HEK293T (cell line): ENCODE measurements at regions not wholly inside any gene's neighbourhood (a gene's known extent, or its start where the extent isn't known, plus 50 kb on each side); places are given as distances from the start of the nearest gene placed in this dataset.

Experiments
- CTCF ChIA-PET: fragments of 350-600 bp; formaldehyde crosslinking; extraction: SDS; loops from one replicate; lab custom pipeline; 2021; ENCODE audit warnings: antibody characterized with exemption, inconsistent platforms; lab: Yijun Ruan, JAX
- POLR2A ChIA-PET: fragments of 350-600 bp; formaldehyde crosslinking; extraction: SDS; loops from one replicate; lab custom pipeline; 2020; ENCODE audit warnings: antibody characterized with exemption, inconsistent platforms; lab: Yijun Ruan, JAX
- DNase-seq: peaks from one replicate; pipeline ENCODE4 v3.0.0; 2012; ENCODE audit warnings: mixed read lengths; ENCODE audit errors: extremely low spot score
- ARNT ChIP-seq: fragments of 450-650 bp; IDR thresholded peaks from 2 replicates; pipeline ENCODE4 v1.6.1; 2017; ENCODE audit warnings: mild to moderate bottlenecking
- BHLHE40 ChIP-seq: fragments of 450-650 bp; IDR thresholded peaks from 2 replicates; pipeline ENCODE4 v1.6.1; 2016; ENCODE audit warnings: mild to moderate bottlenecking, moderate library complexity, borderline replicate concordance
- CTBP1 ChIP-seq: fragments of 450-650 bp; IDR thresholded peaks from 2 replicates; pipeline ENCODE4 v1.6.1; 2016; ENCODE audit warnings: borderline replicate concordance
- ELF4 ChIP-seq: fragments of 450-650 bp; IDR thresholded peaks from 2 replicates; pipeline ENCODE4 v1.6.1; 2017; ENCODE audit warnings: antibody characterized with exemption
- FOXA1 ChIP-seq: fragments of 450-650 bp; IDR thresholded peaks from 2 replicates; pipeline ENCODE4 v1.6.1; 2016; ENCODE audit warnings: mild to moderate bottlenecking
- FOXK2 ChIP-seq: fragments of 450-650 bp; IDR thresholded peaks from 2 replicates; pipeline ENCODE4 v1.6.1; 2016; ENCODE audit warnings: mild to moderate bottlenecking
- FOXM1 ChIP-seq: fragments of 450-650 bp; IDR thresholded peaks from 2 replicates; pipeline ENCODE4 v1.6.1; 2017; ENCODE audit warnings: mild to moderate bottlenecking, borderline replicate concordance
- HDGF ChIP-seq: fragments of 450-650 bp; IDR thresholded peaks from 2 replicates; pipeline ENCODE4 v1.6.1; 2017; ENCODE audit warnings: antibody characterized with exemption, borderline replicate concordance
- L3MBTL2 ChIP-seq: fragments of 450-650 bp; conservative IDR thresholded peaks from 2 replicates; pipeline ENCODE4 v1.6.1; 2016; ENCODE audit warnings: mild to moderate bottlenecking
- LEF1 ChIP-seq: fragments of 450-650 bp; IDR thresholded peaks from 2 replicates; pipeline ENCODE4 v1.6.1; 2017; ENCODE audit warnings: mild to moderate bottlenecking, borderline replicate concordance
- NFRKB ChIP-seq: fragments of 450-650 bp; IDR thresholded peaks from 2 replicates; pipeline ENCODE4 v1.6.1; 2016; ENCODE audit warnings: mild to moderate bottlenecking, moderate library complexity
- SP1 ChIP-seq: fragments of 450-650 bp; IDR thresholded peaks from 2 replicates; pipeline ENCODE4 v1.6.1; 2017
- SUZ12 ChIP-seq: fragments of 450-650 bp; IDR thresholded peaks from 2 replicates; pipeline ENCODE4 v1.6.1; 2016; ENCODE audit warnings: mild to moderate bottlenecking
- TARDBP ChIP-seq: fragments of 450-650 bp; IDR thresholded peaks from 2 replicates; pipeline ENCODE4 v1.6.1; 2016
- ZNF384 ChIP-seq: fragments of 450-650 bp; IDR thresholded peaks from 2 replicates; pipeline ENCODE4 v1.6.1; 2016
- TF ChIP-seq, protein P1 (sequence below): fragments of 450-650 bp; IDR thresholded peaks from 2 replicates; pipeline ENCODE4 v1.6.1; 2016

- ChIA-PET CTCF (no interaction called here), POLR2A (no interaction called here)
- DNase-seq = no peak
- TF ChIP-seq CTBP1 (no peak), HDGF (no peak), ELF4 (no peak), TARDBP (no peak), ARNT (no peak), LEF1 (no peak), FOXK2 (no peak), NFRKB (no peak), BHLHE40 (no peak), SP1 (no peak), FOXA1 (no peak), ZNF384 (no peak), FOXM1 (no peak), SUZ12 (no peak), L3MBTL2 (no peak)
- TF ChIP-seq, protein P1, sequence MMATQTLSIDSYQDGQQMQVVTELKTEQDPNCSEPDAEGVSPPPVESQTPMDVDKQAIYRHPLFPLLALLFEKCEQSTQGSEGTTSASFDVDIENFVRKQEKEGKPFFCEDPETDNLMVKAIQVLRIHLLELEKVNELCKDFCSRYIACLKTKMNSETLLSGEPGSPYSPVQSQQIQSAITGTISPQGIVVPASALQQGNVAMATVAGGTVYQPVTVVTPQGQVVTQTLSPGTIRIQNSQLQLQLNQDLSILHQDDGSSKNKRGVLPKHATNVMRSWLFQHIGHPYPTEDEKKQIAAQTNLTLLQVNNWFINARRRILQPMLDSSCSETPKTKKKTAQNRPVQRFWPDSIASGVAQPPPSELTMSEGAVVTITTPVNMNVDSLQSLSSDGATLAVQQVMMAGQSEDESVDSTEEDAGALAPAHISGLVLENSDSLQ = no peak
These were observed 304.9 kb upstream of the PRDM1 start for GRCh38 chr6:105781248-105781647.

- no peak for DNase-seq
- TF ChIP-seq CTBP1 (no peak), NFRKB (no peak), FOXA1 (no peak), BHLHE40 (no peak), ZNF384 (no peak), SUZ12 (no peak), ELF4 (no peak), HDGF (no peak), SP1 (no peak), LEF1 (no peak), L3MBTL2 (no peak)
- TF ChIP-seq, protein P1 = no peak
- ChIA-PET POLR2A (no interaction called here), CTCF (interaction anchor here (0.6 kb wide), 1 partner anchor 78 kb away, joined by 3 read pairs; no protein-coding TSS in a partner anchor)
These were observed 305.8 kb upstream of the PRDM1 start for GRCh38 chr6:105780146-105780860.

- TF ChIP-seq L3MBTL2 = no peak
- TF ChIP-seq CTBP1 = no peak
- TF ChIP-seq, protein P1 = no peak
- TF ChIP-seq FOXK2 = no peak
- no peak for TF ChIP-seq FOXA1
- no peak for TF ChIP-seq ARNT
- TF ChIP-seq FOXM1 = no peak
- TF ChIP-seq SP1 = no peak
- TF ChIP-seq BHLHE40 = no peak
- TF ChIP-seq NFRKB = no peak
- TF ChIP-seq ELF4 = no peak
- no peak for TF ChIP-seq HDGF
- TF ChIP-seq TARDBP = no peak
- no peak for TF ChIP-seq SUZ12
- TF ChIP-seq ZNF384 = no peak
- no peak for TF ChIP-seq LEF1
- ChIA-PET POLR2A (no interaction called here), CTCF (no interaction called here)
- DNase-seq = no peak
These were observed 307.0 kb upstream of the PRDM1 start for GRCh38 chr6:105779110-105779509.

- CTCF ChIA-PET = interaction anchor here (0.6 kb wide), 1 partner anchor 255 kb away, joined by 3 read pairs; no protein-coding TSS in a partner anchor
These were observed 311.0 kb upstream of the PRDM1 start for GRCh38 chr6:105775095-105775494.

DNA sequence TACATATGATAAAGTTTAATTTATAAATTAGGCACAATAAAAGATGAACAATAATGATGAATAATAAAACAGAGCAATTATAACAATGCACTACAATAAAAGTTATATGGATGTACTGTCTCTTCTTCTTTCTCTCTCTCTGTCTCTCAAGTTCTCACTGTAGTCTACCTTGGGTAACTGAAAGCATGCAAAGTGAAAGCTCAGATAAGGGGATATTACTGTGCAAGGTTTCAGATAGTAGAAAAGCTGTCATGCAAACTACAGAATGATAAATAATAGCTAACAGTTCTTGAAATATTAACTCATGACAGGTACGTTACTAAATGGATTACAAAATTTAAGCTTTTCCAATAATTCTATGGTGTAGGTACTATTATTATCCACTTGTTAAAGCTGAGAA lies 311.9 kb upstream of the PRDM1 start:
- POLR2A ChIA-PET = no interaction called here
- TF ChIP-seq FOXK2 = no peak
- no peak for TF ChIP-seq FOXM1
- TF ChIP-seq NFRKB = no peak
- no peak for TF ChIP-seq L3MBTL2
- no peak for DNase-seq
- CTCF ChIA-PET = no interaction called here

More at GRCh38 chr6:105775095-105775494, 311.0 kb upstream of the PRDM1 start:
- DNase-seq = no peak
- TF ChIP-seq, protein P1 = no peak
- TF ChIP-seq ZNF384 = no peak
- POLR2A ChIA-PET = no interaction called here

GRCh38 chr6:105771313-105771970 lies 314.7 kb upstream of the PRDM1 start:
- CTCF ChIA-PET = no interaction called here
- no peak for TF ChIP-seq NFRKB
- POLR2A ChIA-PET = no interaction called here
- no peak for DNase-seq
